ENCODE measurements at regions not wholly inside any gene's neighbourhood (a gene's known extent, or its start where the extent isn't known, plus 50 kb on each side); places are given as distances from the start of the nearest gene placed in this dataset.
"Not testable (repeated sequence)": the region's sequence is repeated elsewhere in the genome, so short reads cannot be mapped to it uniquely, and the experiment has no call there.

GRCh38 chr7:68862261-68862660, 736.0 kb upstream of the AUTS2 start:
- no peaks in the 10 kb centered on the region for H3K4me1 Mint-ChIP-seq (ENCODE audit: low read depth)
- peaks cover 2% of the 10 kb centered on the region for H3K9me3 Mint-ChIP-seq
- no peak for DNase-seq
- H3K27me3 Mint-ChIP-seq (ENCODE audit: low read depth), result no peaks in the 10 kb centered on the region
- H3K27ac Mint-ChIP-seq, result no peak overlapping the region
- H3K4me3 Mint-ChIP-seq, result no peak overlapping the region
- CTCF ChIA-PET, result no interaction called here
- intact Hi-C loops (cut with micrococcal nuclease), result no loop called here
- H3K36me3 Mint-ChIP-seq (ENCODE audit: low read depth), result no peaks in the 10 kb centered on the region

GRCh38 chr7:68862736-68863135, 735.5 kb upstream of the AUTS2 start:
- Mint-ChIP-seq H3K4me1 (ENCODE audit: low read depth) (no peaks in the 10 kb centered on the region), H3K4me3 (no peak overlapping the region), H3K36me3 (ENCODE audit: low read depth) (no peaks in the 10 kb centered on the region), H3K9me3 (peaks cover 2% of the 10 kb centered on the region), H3K27me3 (ENCODE audit: low read depth) (no peaks in the 10 kb centered on the region), H3K27ac (no peak overlapping the region)
- intact Hi-C loops (cut with micrococcal nuclease), result no loop called here
- DNase-seq, result no peak
- CTCF ChIA-PET, result no interaction called here

- H3K4me1 Mint-ChIP-seq (ENCODE audit: low read depth), result no peaks in the 10 kb centered on the region
- peaks cover 15% of the 10 kb centered on the region for H3K9me3 Mint-ChIP-seq
- intact Hi-C loops (cut with micrococcal nuclease), result no loop called here
- no peaks in the 10 kb centered on the region for H3K36me3 Mint-ChIP-seq (ENCODE audit: low read depth)
- no peaks in the 10 kb centered on the region for H3K27me3 Mint-ChIP-seq (ENCODE audit: low read depth)
- no peak overlapping the region for H3K4me3 Mint-ChIP-seq
- no peak for DNase-seq
- H3K27ac Mint-ChIP-seq, result no peak overlapping the region
- CTCF ChIA-PET, result interaction anchor here (0.6 kb wide), 1 partner anchor 1653 kb away, joined by 5 read pairs; no protein-coding TSS in a partner anchor
These were observed 732.7 kb upstream of the AUTS2 start for GRCh38 chr7:68865351-68866199.

- CTCF ChIA-PET, result no interaction called here
- Mint-ChIP-seq H3K36me3 (ENCODE audit: low read depth) (no peaks in the 10 kb centered on the region), H3K4me3 (no peak overlapping the region), H3K27me3 (ENCODE audit: low read depth) (no peaks in the 10 kb centered on the region), H3K9me3 (peaks cover 17% of the 10 kb centered on the region), H3K4me1 (ENCODE audit: low read depth) (no peaks in the 10 kb centered on the region), H3K27ac (no peak overlapping the region)
- intact Hi-C loops (cut with micrococcal nuclease), result no loop called here
- DNase-seq, result no peak
These were observed 732.1 kb upstream of the AUTS2 start for GRCh38 chr7:68866200-68866570.

- intact Hi-C loops (cut with micrococcal nuclease); CTCF ChIA-PET: not testable (repeated sequence)
These were observed 731.6 kb upstream of the AUTS2 start for GRCh38 chr7:68866721-68867120.

GRCh38 chr7:68868978-68869377, 729.3 kb upstream of the AUTS2 start:
- no peaks in the 10 kb centered on the region for H3K27me3 Mint-ChIP-seq (ENCODE audit: low read depth)
- intact Hi-C loops (cut with micrococcal nuclease), result no loop called here
- no peak for DNase-seq
- no peaks in the 10 kb centered on the region for H3K36me3 Mint-ChIP-seq (ENCODE audit: low read depth)
- H3K4me1 Mint-ChIP-seq (ENCODE audit: low read depth), result no peaks in the 10 kb centered on the region
- no peak overlapping the region for H3K4me3 Mint-ChIP-seq
- CTCF ChIA-PET, result no interaction called here
- no peak overlapping the region for H3K27ac Mint-ChIP-seq
- peaks cover 20% of the 10 kb centered on the region for H3K9me3 Mint-ChIP-seq

More at GRCh38 chr7:68866721-68867120, 731.6 kb upstream of the AUTS2 start:
- H3K9me3 Mint-ChIP-seq, result peaks cover 18% of the 10 kb centered on the region
- not testable (repeated sequence) for DNase-seq; H3K27ac Mint-ChIP-seq; H3K4me1 Mint-ChIP-seq (ENCODE audit: low read depth); H3K36me3 Mint-ChIP-seq (ENCODE audit: low read depth); H3K27me3 Mint-ChIP-seq (ENCODE audit: low read depth); H3K4me3 Mint-ChIP-seq

- Mint-ChIP-seq H3K27me3 (ENCODE audit: low read depth) (no peaks in the 10 kb centered on the region), H3K4me3 (no peak overlapping the region), H3K27ac (no peak overlapping the region), H3K4me1 (ENCODE audit: low read depth) (no peaks in the 10 kb centered on the region), H3K9me3 (peaks cover 19% of the 10 kb centered on the region), H3K36me3 (ENCODE audit: low read depth) (no peaks in the 10 kb centered on the region)
- CTCF ChIA-PET, result no interaction called here
- DNase-seq, result no peak
- intact Hi-C loops (cut with micrococcal nuclease), result no loop called here
These were observed 724.7 kb upstream of the AUTS2 start for GRCh38 chr7:68873616-68874015.

- CTCF ChIA-PET, result no interaction called here
- no peaks in the 10 kb centered on the region for H3K27me3 Mint-ChIP-seq (ENCODE audit: low read depth)
- no peak for DNase-seq
- H3K4me3 Mint-ChIP-seq, result no peak overlapping the region
- H3K4me1 Mint-ChIP-seq (ENCODE audit: low read depth), result no peaks in the 10 kb centered on the region
- H3K9me3 Mint-ChIP-seq, result peaks cover 10% of the 10 kb centered on the region
- H3K27ac Mint-ChIP-seq, result no peak overlapping the region
- H3K36me3 Mint-ChIP-seq (ENCODE audit: low read depth), result no peaks in the 10 kb centered on the region
- intact Hi-C loops (cut with micrococcal nuclease), result no loop called here
These were observed 722.4 kb upstream of the AUTS2 start for GRCh38 chr7:68875857-68876256.

GRCh38 chr7:68887116-68887515, 711.2 kb upstream of the AUTS2 start:
- H3K4me1 Mint-ChIP-seq (ENCODE audit: low read depth); DNase-seq; H3K9me3 Mint-ChIP-seq; intact Hi-C loops (cut with micrococcal nuclease); H3K27ac Mint-ChIP-seq; CTCF ChIA-PET; H3K4me3 Mint-ChIP-seq; H3K36me3 Mint-ChIP-seq (ENCODE audit: low read depth); H3K27me3 Mint-ChIP-seq (ENCODE audit: low read depth): not testable (repeated sequence)

GRCh38 chr7:68888971-68889385, 709.3 kb upstream of the AUTS2 start:
- no peak overlapping the region for H3K27ac Mint-ChIP-seq
- no peaks in the 10 kb centered on the region for H3K36me3 Mint-ChIP-seq (ENCODE audit: low read depth)
- H3K9me3 Mint-ChIP-seq, result peaks cover 7% of the 10 kb centered on the region
- intact Hi-C loops (cut with micrococcal nuclease), result no loop called here
- no peak for DNase-seq
- H3K27me3 Mint-ChIP-seq (ENCODE audit: low read depth), result no peaks in the 10 kb centered on the region
- H3K4me1 Mint-ChIP-seq (ENCODE audit: low read depth), result no peaks in the 10 kb centered on the region
- CTCF ChIA-PET, result no interaction called here
- no peak overlapping the region for H3K4me3 Mint-ChIP-seq

- Mint-ChIP-seq H3K4me3 (no peak overlapping the region), H3K27me3 (ENCODE audit: low read depth) (no peaks in the 10 kb centered on the region), H3K9me3 (peaks cover 17% of the 10 kb centered on the region), H3K27ac (no peak overlapping the region), H3K4me1 (ENCODE audit: low read depth) (no peaks in the 10 kb centered on the region), H3K36me3 (ENCODE audit: low read depth) (no peaks in the 10 kb centered on the region)
- no peak for DNase-seq
- CTCF ChIA-PET, result no interaction called here
- intact Hi-C loops (cut with micrococcal nuclease), result no loop called here
These were observed 706.0 kb upstream of the AUTS2 start for GRCh38 chr7:68892236-68892635.

- no peaks in the 10 kb centered on the region for H3K4me1 Mint-ChIP-seq (ENCODE audit: low read depth)
- intact Hi-C loops (cut with micrococcal nuclease), result no loop called here
- no peaks in the 10 kb centered on the region for H3K36me3 Mint-ChIP-seq (ENCODE audit: low read depth)
- H3K27me3 Mint-ChIP-seq (ENCODE audit: low read depth), result no peaks in the 10 kb centered on the region
- CTCF ChIA-PET, result no interaction called here
- no peak for DNase-seq
- H3K9me3 Mint-ChIP-seq, result peaks cover 18% of the 10 kb centered on the region
- H3K27ac Mint-ChIP-seq, result no peak overlapping the region
- H3K4me3 Mint-ChIP-seq, result no peak overlapping the region
These were observed 704.9 kb upstream of the AUTS2 start for GRCh38 chr7:68893411-68893810.

- DNase-seq; H3K4me3 Mint-ChIP-seq; H3K27ac Mint-ChIP-seq; H3K27me3 Mint-ChIP-seq (ENCODE audit: low read depth); H3K36me3 Mint-ChIP-seq (ENCODE audit: low read depth); H3K4me1 Mint-ChIP-seq (ENCODE audit: low read depth); intact Hi-C loops (cut with micrococcal nuclease): not testable (repeated sequence)
- CTCF ChIA-PET, result interaction anchor here (0.6 kb wide), 1 partner anchor 1527 kb away, joined by 3 read pairs; no protein-coding TSS in a partner anchor
- peaks cover 20% of the 10 kb centered on the region for H3K9me3 Mint-ChIP-seq
These were observed 699.1 kb upstream of the AUTS2 start for GRCh38 chr7:68899156-68899555.

Measured in activated naive CD4-positive, alpha-beta T cell treated with anti-CD3 and anti-CD28 coated beads for 36 hours (primary cell).